A549 (cell line): ENCODE measurements at regions not wholly inside any gene's neighbourhood (a gene's known extent, or its start where the extent isn't known, plus 50 kb on each side); places are given as distances from the start of the nearest gene placed in this dataset.

Experiments used
- ATAC-seq, 2 experiments: fragments of 200-7000 bp in 1 of 2; fragments of >200 bp in 1 of 2; cut with Nextera tagmentation in 1 of 2; cut with Tn5 transposase in 1 of 2; 3 replicates each; pipeline versions ENCODE4 v1.8.0 to v1.9.1; 2018 to 2020; ENCODE audit warnings: mild to moderate bottlenecking in 1 of 2, moderate library complexity in 1 of 2
- CTCF ChIA-PET: fragments of 300-600 bp; sonication (Branson Sonifier 250); formaldehyde crosslinking; extraction: SDS; loops from one replicate; lab custom pipeline; 2021; ENCODE audit warnings: antibody characterized with exemption, inconsistent platforms; lab: Yijun Ruan, JAX
- POLR2A ChIA-PET: fragments of 350-600 bp; formaldehyde crosslinking; extraction: SDS; loops from one replicate; lab custom pipeline; 2021; ENCODE audit warnings: antibody characterized with exemption, inconsistent platforms; lab: Yijun Ruan, JAX
- DNase-seq, 2 experiments: peaks; one replicate each; pipeline versions ENCODE4 v3.0.0 to v3.0.0-alpha.2; 2011 to 2016; ENCODE audit warnings: low read depth in 1 of 2, low spot score in 1 of 2
- FAIRE-seq: peaks from 2 replicates; lab custom pipeline; 2011; peaks lifted over from hg19 to GRCh38; lab: Jason Lieb, UNC
- H3K27ac ChIP-seq, 2 experiments: fragments of >200 bp; sonication (Bioruptor Twin); formaldehyde crosslinking; 3 replicates each; pipeline ENCODE4 v1.5.1; 2016 to 2017
- H3K4me1 ChIP-seq: fragments of >200 bp; sonication (Bioruptor Twin); formaldehyde crosslinking; 3 replicates; pipeline ENCODE4 v1.6.1; 2016
- H3K4me2 ChIP-seq: fragments of >200 bp; sonication (Bioruptor Twin); formaldehyde crosslinking; 3 replicates; pipeline ENCODE4 v1.6.1; 2016
- H3K4me3 ChIP-seq: fragments of >200 bp; sonication (Bioruptor Twin); formaldehyde crosslinking; 3 replicates; pipeline ENCODE4 v1.5.1; 2016
- H3K9me3 ChIP-seq: fragments of >200 bp; sonication (Bioruptor Twin); formaldehyde crosslinking; 3 replicates; pipeline ENCODE4 v1.6.1; 2016
- BCL3 ChIP-seq: fragments of >200 bp; sonication (Bioruptor Twin); formaldehyde crosslinking; IDR thresholded peaks from 3 replicates; pipeline ENCODE4 v1.6.1; 2016
- BHLHE40 ChIP-seq: IDR thresholded peaks from 2 replicates; pipeline ENCODE4 v1.6.1; 2012; ENCODE audit warnings: low read depth, low read length, inconsistent platforms
- CBX2 ChIP-seq: fragments of 200-600 bp; sonication (generic); IDR thresholded peaks from 2 replicates; pipeline ENCODE4 v1.6.1; 2016; ENCODE audit warnings: low read depth, mild to moderate bottlenecking, borderline replicate concordance
- CBX8 ChIP-seq: fragments of 200-600 bp; sonication (generic); IDR thresholded peaks from 2 replicates; pipeline ENCODE4 v1.6.1; 2016
- CEBPB ChIP-seq, 2 experiments: fragments of >200 bp in 1 of 2; sonication (Bioruptor Twin) in 1 of 2; formaldehyde crosslinking in 1 of 2; IDR thresholded peaks; 2 replicates each; pipeline ENCODE4 v1.6.1; 2012 to 2016
- CHD2 ChIP-seq: fragments of 150-350 bp; IDR thresholded peaks from 2 replicates; pipeline ENCODE4 v1.6.1; 2014; ENCODE audit warnings: low read length; ENCODE audit not compliant: partially characterized antibody
- CTCF ChIP-seq: fragments of >200 bp; sonication (Bioruptor Twin); formaldehyde crosslinking; IDR thresholded peaks from 3 replicates; pipeline ENCODE4 v1.5.1; 2016
- EHF ChIP-seq: fragments of 250-450 bp; sonication (Bioruptor Pico); IDR thresholded peaks from 2 replicates; pipeline ENCODE4 v1.5.0; 2020; ENCODE audit warnings: mild to moderate bottlenecking
- EHMT2 ChIP-seq: fragments of 200-600 bp; sonication (generic); IDR thresholded peaks from 2 replicates; pipeline ENCODE4 v1.6.1; 2016; ENCODE audit warnings: antibody characterized with exemption, low read depth, mild to moderate bottlenecking, moderate library complexity
- EP300 ChIP-seq, 2 experiments: fragments of >200 bp; sonication (Bioruptor Twin); formaldehyde crosslinking; IDR thresholded peaks; 2 replicates in 1 of 2; 3 replicates in 1 of 2; pipeline ENCODE4 v1.6.1; 2016 to 2017
- GATA3 ChIP-seq: IDR thresholded peaks from 2 replicates; pipeline ENCODE4 v1.6.1; 2012; ENCODE audit warnings: borderline replicate concordance
- HES2 ChIP-seq: fragments of >200 bp; sonication (Bioruptor Twin); formaldehyde crosslinking; IDR thresholded peaks from 2 replicates; pipeline ENCODE4 v1.6.1; 2016
- HOXB5 ChIP-seq: fragments of 250-450 bp; sonication (Bioruptor Pico); IDR thresholded peaks from 2 replicates; pipeline ENCODE4 v1.5.0; 2020; ENCODE audit warnings: mild to moderate bottlenecking, moderate library complexity
- JUN ChIP-seq, 2 experiments: fragments of >200 bp; sonication (Bioruptor Twin); formaldehyde crosslinking; IDR thresholded peaks; 2 replicates in 1 of 2; 3 replicates in 1 of 2; pipeline ENCODE4 v1.6.1; 2016 to 2017
- JUNB ChIP-seq: fragments of >200 bp; sonication (Bioruptor Twin); formaldehyde crosslinking; IDR thresholded peaks from 2 replicates; pipeline ENCODE4 v1.6.1; 2016
- KDM1A ChIP-seq: fragments of 200-600 bp; sonication (generic); IDR thresholded peaks from 2 replicates; pipeline ENCODE4 v1.6.1; 2016; ENCODE audit warnings: low read depth, mild to moderate bottlenecking
- MAFK ChIP-seq: fragments of 450-650 bp; IDR thresholded peaks from 2 replicates; pipeline ENCODE4 v1.6.1; 2014; ENCODE audit not compliant: partially characterized antibody
- MAX ChIP-seq: IDR thresholded peaks from 2 replicates; pipeline ENCODE4 v1.6.1; 2012
- MAZ ChIP-seq: fragments of 150-350 bp; IDR thresholded peaks from 2 replicates; pipeline ENCODE4 v1.6.1; 2014; ENCODE audit warnings: antibody characterized with exemption, low read depth, low read length, borderline replicate concordance
- NFE2L2 ChIP-seq: fragments of 150-350 bp; conservative IDR thresholded peaks from 2 replicates; pipeline ENCODE4 v1.6.1; 2014; ENCODE audit warnings: low read length
- NR3C1 ChIP-seq: fragments of >200 bp; sonication (Bioruptor Twin); formaldehyde crosslinking; IDR thresholded peaks from 3 replicates; pipeline ENCODE4 v1.6.1; 2017
- PBX3 ChIP-seq: IDR thresholded peaks from 2 replicates; pipeline ENCODE4 v1.6.1; 2012
- RARB ChIP-seq: fragments of 250-450 bp; sonication (Bioruptor Pico); IDR thresholded peaks from 2 replicates; pipeline ENCODE4 v1.8.0; 2021; ENCODE audit warnings: mild to moderate bottlenecking, moderate library complexity
- REST ChIP-seq: fragments of 200-600 bp; sonication (generic); IDR thresholded peaks from 2 replicates; pipeline ENCODE4 v1.6.1; 2016; ENCODE audit warnings: antibody characterized with exemption, mild to moderate bottlenecking, moderate library complexity
- SMC3 ChIP-seq: fragments of >200 bp; sonication (Bioruptor Twin); formaldehyde crosslinking; IDR thresholded peaks from 3 replicates; pipeline ENCODE4 v1.6.1; 2018; ENCODE audit warnings: inconsistent platforms
- TP53 ChIP-seq: fragments of 250-450 bp; sonication (Bioruptor Pico); IDR thresholded peaks from 2 replicates; pipeline ENCODE4 v1.5.0; 2021; ENCODE audit warnings: mild to moderate bottlenecking, moderate library complexity
- ZNF302 ChIP-seq: fragments of 250-450 bp; sonication (Bioruptor Pico); IDR thresholded peaks from 2 replicates; pipeline ENCODE4 v1.9.0; 2021; ENCODE audit warnings: inconsistent platforms, mild to moderate bottlenecking, moderate library complexity
- ZSCAN20 ChIP-seq: fragments of 250-450 bp; sonication (Bioruptor Pico); IDR thresholded peaks from 2 replicates; pipeline ENCODE4 v1.8.0; 2022; ENCODE audit warnings: mild to moderate bottlenecking, moderate library complexity
- WGBS: methylation state at CpG from one replicate; pipeline ENCODE4 v1.1.6; 2017; ENCODE audit errors: missing lambda C conversion rate; 5-methylcytosine and 5-hydroxymethylcytosine counted together
- TF ChIP-seq, protein P1 (sequence below): fragments of 250-450 bp; sonication (Bioruptor Pico); IDR thresholded peaks from 2 replicates; pipeline ENCODE4 v1.5.0; 2020; ENCODE audit warnings: low read depth, mild to moderate bottlenecking, moderate library complexity
- TF ChIP-seq, protein P2 (sequence below): fragments of 150-350 bp; IDR thresholded peaks from 2 replicates; pipeline ENCODE4 v1.6.1; 2014; ENCODE audit warnings: low read depth, mild to moderate bottlenecking, low read length
- TF ChIP-seq, protein P3 (sequence below): IDR thresholded peaks from 2 replicates; pipeline ENCODE4 v1.6.1; 2012; ENCODE audit warnings: low read depth, borderline replicate concordance

- H3K9me3 ChIP-seq: no peaks in the 10 kb centered on the region
- ChIA-PET CTCF (interaction anchor here (1.2 to 2.1 kb wide), 3 partner anchors 9 to 70 kb away, joined by 4 to 9 read pairs (median 6); no protein-coding TSS in a partner anchor), POLR2A (no interaction called here)
- TF ChIP-seq KDM1A (no peak), HES2 (no peak), CBX8 (no peak), CHD2 (no peak), ZNF302 (CRISPR knock-in tag) (no peak), CBX2 (no peak), MAFK (no peak), TP53 (CRISPR knock-in tag) (no peak)
- TF ChIP-seq, protein P1, sequence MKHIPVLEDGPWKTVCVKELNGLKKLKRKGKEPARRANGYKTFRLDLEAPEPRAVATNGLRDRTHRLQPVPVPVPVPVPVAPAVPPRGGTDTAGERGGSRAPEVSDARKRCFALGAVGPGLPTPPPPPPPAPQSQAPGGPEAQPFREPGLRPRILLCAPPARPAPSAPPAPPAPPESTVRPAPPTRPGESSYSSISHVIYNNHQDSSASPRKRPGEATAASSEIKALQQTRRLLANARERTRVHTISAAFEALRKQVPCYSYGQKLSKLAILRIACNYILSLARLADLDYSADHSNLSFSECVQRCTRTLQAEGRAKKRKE (CRISPR knock-in tag): no peak
- no peak overlapping the region for H3K4me3 ChIP-seq
- ATAC-seq: no peak
- 58% methylated on average over 3 of the region's 3 CpGs for WGBS
- no peak overlapping the region for H3K27ac ChIP-seq
- no peak for FAIRE-seq
- DNase-seq: no peak
- no peak overlapping the region for H3K4me2 ChIP-seq
- H3K4me1 ChIP-seq: no peaks in the 10 kb centered on the region
These were observed 64.3 kb upstream of the NAV2 start for GRCh38 chr11:19648321-19648720.

- CTCF ChIA-PET: interaction anchor here (1.2 to 2.1 kb wide), 3 partner anchors 10 to 70 kb away, joined by 4 to 9 read pairs (median 6); no protein-coding TSS in a partner anchor
- POLR2A ChIA-PET: no interaction called here
These were observed 64.8 kb upstream of the NAV2 start for GRCh38 chr11:19647816-19648215.

GRCh38 chr11:19646921-19647320 lies 65.7 kb upstream of the NAV2 start:
- 70% methylated on average over 3 of the region's 3 CpGs for WGBS
- FAIRE-seq: no peak
- Histone ChIP-seq H3K9me3 (no peaks in the 10 kb centered on the region), H3K4me2 (no peak overlapping the region), H3K4me3 (no peak overlapping the region), H3K27ac (no peak overlapping the region), H3K4me1 (no peaks in the 10 kb centered on the region)
- CTCF ChIA-PET: interaction anchor here (0.7 to 2.1 kb wide), 5 partner anchors 11 to 83 kb away, joined by 3 to 9 read pairs (median 5); no protein-coding TSS in a partner anchor
- POLR2A ChIA-PET: no interaction called here
- ATAC-seq: no peak
- DNase-seq: no peak
- TF ChIP-seq CEBPB (IDR thresholded peaks at IDR 0.05) (no peak), CTCF (no peak), REST (no peak), PBX3 (no peak), BCL3 (no peak), MAX (no peak)

More at GRCh38 chr11:19647816-19648215, 64.8 kb upstream of the NAV2 start:
- H3K4me3 ChIP-seq: no peak overlapping the region
- no peaks in the 10 kb centered on the region for H3K9me3 ChIP-seq
- H3K4me1 ChIP-seq: no peaks in the 10 kb centered on the region
- H3K27ac ChIP-seq: no peak overlapping the region
- no peak for FAIRE-seq
- no peak for ATAC-seq
- 64% methylated on average over 3 of the region's 3 CpGs for WGBS
- TF ChIP-seq NR3C1 (no peak), ZSCAN20 (CRISPR knock-in tag) (no peak), CHD2 (no peak), JUNB (no peak), EP300 (IDR thresholded peaks at IDR 0.05) (no peak), EHF (no peak), SMC3 (no peak), MAZ (no peak), JUN (IDR thresholded peaks at IDR 0.05) (no peak), EHMT2 (no peak), TP53 (CRISPR knock-in tag) (no peak), CBX2 (no peak), BHLHE40 (no peak), CEBPB (IDR thresholded peaks at IDR 0.05) (no peak), RARB (CRISPR knock-in tag) (no peak), GATA3 (no peak), NFE2L2 (no peak), HOXB5 (CRISPR knock-in tag) (no peak)
- TF ChIP-seq, protein P2, sequence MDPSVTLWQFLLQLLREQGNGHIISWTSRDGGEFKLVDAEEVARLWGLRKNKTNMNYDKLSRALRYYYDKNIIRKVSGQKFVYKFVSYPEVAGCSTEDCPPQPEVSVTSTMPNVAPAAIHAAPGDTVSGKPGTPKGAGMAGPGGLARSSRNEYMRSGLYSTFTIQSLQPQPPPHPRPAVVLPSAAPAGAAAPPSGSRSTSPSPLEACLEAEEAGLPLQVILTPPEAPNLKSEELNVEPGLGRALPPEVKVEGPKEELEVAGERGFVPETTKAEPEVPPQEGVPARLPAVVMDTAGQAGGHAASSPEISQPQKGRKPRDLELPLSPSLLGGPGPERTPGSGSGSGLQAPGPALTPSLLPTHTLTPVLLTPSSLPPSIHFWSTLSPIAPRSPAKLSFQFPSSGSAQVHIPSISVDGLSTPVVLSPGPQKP: no peak
- TF ChIP-seq, protein P3, sequence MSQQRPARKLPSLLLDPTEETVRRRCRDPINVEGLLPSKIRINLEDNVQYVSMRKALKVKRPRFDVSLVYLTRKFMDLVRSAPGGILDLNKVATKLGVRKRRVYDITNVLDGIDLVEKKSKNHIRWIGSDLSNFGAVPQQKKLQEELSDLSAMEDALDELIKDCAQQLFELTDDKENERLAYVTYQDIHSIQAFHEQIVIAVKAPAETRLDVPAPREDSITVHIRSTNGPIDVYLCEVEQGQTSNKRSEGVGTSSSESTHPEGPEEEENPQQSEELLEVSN: no peak
- TF ChIP-seq, all 56 proteins: peak for 0
- no peak overlapping the region for H3K4me2 ChIP-seq
- DNase-seq: no peak
